Stimulated activated CD8-positive, alpha-beta memory T cell treated with anti-CD3 and anti-CD28 coated beads, Interleukin-2, amount 100 ng/mL, for 1 hour (primary cell): ENCODE measurements at regions not wholly inside any gene's neighbourhood (a gene's known extent, or its start where the extent isn't known, plus 50 kb on each side); places are given as distances from the start of the nearest gene placed in this dataset.

Experiments used
- DNase-seq, 2 donors: peaks; one replicate each; pipeline ENCODE4 v3.0.0-alpha.2; 2020; ENCODE audit warnings: low read depth in 2 of 2

GRCh38 chr12:93177208-93178153, 200.2 kb upstream of the NUDT4 start:
- DNase-seq: no peak

GRCh38 chr12:93178154-93178878, 199.4 kb upstream of the NUDT4 start:
- DNase-seq: no peak

- no peak for DNase-seq
Measured at GRCh38 chr12:93179792-93180191, 197.9 kb upstream of the NUDT4 start.

- no peak for DNase-seq
Measured at GRCh38 chr12:93180566-93180965, 197.2 kb upstream of the NUDT4 start.

GRCh38 chr12:93181409-93181965, 196.2 kb upstream of the NUDT4 start:
- DNase-seq: no peak

- no peak for DNase-seq
Measured at GRCh38 chr12:93183940-93184671, 193.6 kb upstream of the NUDT4 start.

- DNase-seq: no peak
Measured at GRCh38 chr12:93184672-93185368, 192.9 kb upstream of the NUDT4 start.

GRCh38 chr12:93185369-93185741, 192.4 kb upstream of the NUDT4 start:
- DNase-seq: no peak

- no peak for DNase-seq
Measured at GRCh38 chr12:93186131-93186530, 191.6 kb upstream of the NUDT4 start.

- no peak for DNase-seq
Measured at GRCh38 chr12:93186621-93187020, 191.1 kb upstream of the NUDT4 start.

GRCh38 chr12:93191423-93191822, 186.3 kb upstream of the NUDT4 start:
- DNase-seq: no peak

GRCh38 chr12:93191956-93192355, 185.8 kb upstream of the NUDT4 start:
- DNase-seq: no peak

GRCh38 chr12:93192878-93193277, 184.8 kb upstream of the NUDT4 start:
- no peak for DNase-seq

GRCh38 chr12:93195511-93195910, 182.2 kb upstream of the NUDT4 start:
- no peak for DNase-seq

- DNase-seq: no peak
Measured at GRCh38 chr12:93197067-93197593, 180.6 kb upstream of the NUDT4 start.

GRCh38 chr12:93198086-93198485, 179.6 kb upstream of the NUDT4 start:
- DNase-seq: no peak

- DNase-seq: no peak
Measured at GRCh38 chr12:93199831-93200236, 177.9 kb upstream of the NUDT4 start.

GRCh38 chr12:93200291-93200917, 177.3 kb upstream of the NUDT4 start:
- DNase-seq: no peak

- DNase-seq: no peak
Measured at GRCh38 chr12:93201990-93202389, 175.7 kb upstream of the NUDT4 start.

GRCh38 chr12:93202688-93203087, 175.0 kb upstream of the NUDT4 start:
- DNase-seq: no peak

- no peak for DNase-seq
Measured at GRCh38 chr12:93203361-93203760, 174.4 kb upstream of the NUDT4 start.
